Suppressor macrophage treated with lipopolysaccharide for 1 hour (primary cell): ENCODE measurements at regions not wholly inside any gene's neighbourhood (a gene's known extent, or its start where the extent isn't known, plus 50 kb on each side); places are given as distances from the start of the nearest gene placed in this dataset.

Experiments used
- DNase-seq, 3 donors: peaks; one replicate each; pipeline ENCODE4 v3.0.0-alpha.2; 2020 to 2022

DNA sequence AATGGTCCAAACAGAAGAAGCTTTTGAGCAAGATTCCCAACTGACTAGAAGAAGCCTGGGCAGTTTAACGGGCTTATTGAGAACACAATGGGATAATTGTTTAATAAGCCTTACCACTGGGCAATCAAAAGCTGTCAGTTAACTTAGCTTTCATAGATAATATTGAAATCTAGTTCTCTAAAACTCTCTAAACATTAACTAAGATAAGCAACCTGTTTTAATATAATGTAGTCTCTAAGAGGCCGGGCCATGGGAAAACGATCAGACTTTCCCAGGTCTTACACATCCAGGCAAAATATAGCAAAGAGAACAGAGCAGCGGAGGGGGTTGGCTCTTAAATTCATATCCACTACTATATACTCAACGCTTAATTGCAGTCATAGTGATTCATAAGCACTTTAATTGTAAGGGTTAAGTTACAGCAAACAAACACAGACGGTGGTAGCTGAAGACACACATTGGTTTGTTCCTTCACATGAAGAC is 128.0 kb upstream of the FAM83B start:
- DNase-seq: no peak

DNA sequence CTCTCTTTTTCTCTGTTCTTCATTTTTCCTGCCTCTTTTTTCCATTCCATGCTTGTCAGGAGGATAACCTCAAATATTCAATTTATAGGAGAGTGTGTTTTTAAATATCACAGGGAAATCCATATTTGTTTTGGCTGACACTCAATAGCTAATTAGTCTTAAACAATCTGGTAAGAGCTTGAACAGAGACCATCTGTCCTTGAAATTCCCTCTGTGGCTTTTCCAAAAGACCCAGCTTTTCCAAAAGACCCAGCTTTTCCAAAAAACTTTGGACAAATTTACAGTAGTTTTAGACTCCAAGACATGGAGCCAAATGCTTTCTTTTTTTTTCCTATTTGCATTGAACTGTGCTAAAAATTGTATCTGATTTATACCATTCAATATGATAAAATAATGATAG is 127.4 kb upstream of the FAM83B start:
- DNase-seq: no peak

DNA sequence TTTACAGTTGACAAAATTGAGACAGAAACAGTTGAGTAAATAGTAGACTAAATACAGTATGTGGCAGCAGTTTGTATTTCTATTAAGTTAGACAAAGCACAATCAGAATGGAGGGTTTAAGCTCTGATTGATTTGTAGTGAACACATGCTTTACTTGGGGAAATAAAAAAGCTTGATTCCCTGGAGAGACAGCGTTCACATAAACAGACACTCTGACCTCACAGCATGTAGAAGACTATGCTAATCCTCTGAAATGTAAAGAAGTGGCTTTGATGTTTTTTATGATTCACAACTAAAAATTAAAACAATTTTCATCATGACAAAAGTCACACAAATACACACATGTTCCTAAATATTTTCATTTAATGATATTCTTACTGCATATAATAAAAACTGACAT is 126.9 kb upstream of the FAM83B start:
- DNase-seq: no peak

DNA sequence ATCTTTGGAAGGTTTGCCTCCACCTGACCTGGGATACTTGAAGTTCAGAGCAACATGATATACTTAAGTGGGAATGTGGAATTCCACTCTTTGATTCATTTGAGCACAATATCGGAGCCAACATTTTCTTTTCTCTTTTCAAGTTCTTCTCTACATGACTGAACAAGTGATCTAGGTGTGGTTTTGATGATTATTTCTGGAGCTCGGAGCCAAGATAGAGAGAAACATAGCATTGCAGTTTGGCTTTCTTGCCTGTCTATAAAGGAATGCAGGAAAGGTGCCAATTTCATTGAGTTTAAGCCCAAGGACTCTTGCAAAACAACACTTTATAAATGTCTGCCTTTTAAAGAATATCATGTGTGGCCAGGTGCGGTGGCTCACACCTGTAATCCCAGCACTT is 124.2 kb upstream of the FAM83B start:
- DNase-seq: no peak

DNA sequence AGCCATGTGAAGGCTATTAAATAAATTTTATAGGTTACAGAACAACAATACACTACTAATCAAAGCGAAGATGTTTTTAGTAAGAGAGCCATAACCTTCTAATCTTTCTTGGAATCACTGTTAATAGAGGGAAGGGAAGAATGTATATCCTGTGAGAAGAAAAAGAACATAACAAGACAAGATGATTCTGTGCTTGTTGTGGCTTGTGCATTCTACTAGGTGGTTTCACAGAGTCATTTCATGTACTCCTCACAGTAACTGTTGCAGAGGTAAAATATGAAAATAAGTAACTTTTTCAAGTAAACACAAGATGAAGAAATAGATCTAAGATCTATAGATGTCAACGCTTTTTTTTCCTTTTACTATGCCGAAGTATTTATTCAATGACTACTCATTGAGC is 116.9 kb upstream of the FAM83B start:
- no peak for DNase-seq

DNA sequence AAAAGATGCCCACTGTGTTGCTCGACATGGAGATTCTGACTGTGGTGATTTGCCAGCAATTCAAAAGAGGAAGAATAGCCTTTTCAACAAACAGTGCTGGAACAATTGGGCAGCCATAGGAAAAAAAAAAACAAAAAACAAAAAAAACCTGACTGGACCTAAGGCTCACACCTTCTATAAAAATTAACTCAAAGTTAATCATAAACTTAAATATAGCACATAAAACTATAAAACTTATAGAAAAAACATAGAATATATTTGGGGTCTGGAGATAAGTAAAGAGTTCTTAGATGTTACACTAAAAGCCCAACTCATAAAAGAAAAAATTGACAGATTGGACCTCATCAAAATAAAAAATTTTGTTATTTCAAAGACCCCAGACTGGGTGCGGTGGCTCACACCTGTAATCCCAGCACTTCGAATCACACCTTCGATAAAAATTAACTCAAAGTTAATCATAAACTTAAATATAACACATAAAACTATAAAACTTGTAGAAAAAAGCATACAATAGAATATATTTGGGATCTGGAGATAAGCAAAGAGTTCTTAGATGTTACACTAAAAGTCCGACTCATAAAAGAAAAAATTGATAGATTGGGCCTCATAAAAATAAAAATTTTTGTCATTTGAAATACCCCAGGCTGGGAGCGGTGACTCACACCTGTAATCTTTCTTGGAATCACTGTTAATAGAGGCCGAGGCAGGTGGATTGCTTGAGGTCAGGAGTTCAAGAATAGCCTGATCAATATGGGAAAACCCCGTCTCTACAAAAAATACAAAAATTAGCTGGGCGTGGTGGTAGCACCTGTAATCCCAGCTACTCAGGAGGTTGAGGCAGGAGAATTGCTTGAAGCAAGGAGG is 115.6 kb upstream of the FAM83B start:
- no peak for DNase-seq

DNA sequence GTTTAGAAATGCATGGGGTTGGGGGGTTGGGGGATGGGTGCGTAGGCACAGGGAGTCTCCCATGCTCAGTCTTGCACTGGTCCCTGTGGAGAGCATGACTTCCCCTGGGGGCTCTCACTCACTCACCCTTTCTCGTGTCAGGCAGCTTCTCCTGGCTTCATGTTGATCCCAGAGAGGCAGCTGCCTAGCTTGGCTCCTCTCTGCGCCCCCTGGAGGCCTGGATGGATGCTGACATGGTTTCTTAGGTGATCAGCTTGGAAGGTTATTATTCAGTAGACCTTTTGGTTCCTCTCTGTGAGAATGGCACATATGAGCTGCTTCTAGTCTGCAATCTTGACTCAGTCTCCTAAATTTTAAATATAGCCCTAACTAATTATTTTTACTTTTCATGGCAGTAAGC is 109.3 kb upstream of the FAM83B start:
- DNase-seq: no peak

DNA sequence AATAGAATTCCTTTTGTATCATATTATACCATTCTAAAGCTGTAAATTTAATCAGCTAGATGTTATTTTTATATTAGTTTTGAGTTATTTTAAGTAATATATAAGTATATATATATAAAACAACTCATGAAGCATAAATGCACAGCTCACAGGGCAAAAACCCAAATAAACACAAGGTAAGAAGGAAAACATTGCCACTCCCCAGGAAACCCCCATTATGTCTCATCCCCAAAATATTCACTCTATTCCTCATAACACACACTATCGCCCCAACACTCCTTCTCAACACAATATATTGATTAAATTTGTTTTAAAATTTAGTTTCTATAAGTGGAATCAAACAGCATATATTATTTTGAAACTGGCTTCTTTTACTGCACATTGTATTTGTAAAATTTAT is 98.6 kb upstream of the FAM83B start:
- DNase-seq: no peak

DNA sequence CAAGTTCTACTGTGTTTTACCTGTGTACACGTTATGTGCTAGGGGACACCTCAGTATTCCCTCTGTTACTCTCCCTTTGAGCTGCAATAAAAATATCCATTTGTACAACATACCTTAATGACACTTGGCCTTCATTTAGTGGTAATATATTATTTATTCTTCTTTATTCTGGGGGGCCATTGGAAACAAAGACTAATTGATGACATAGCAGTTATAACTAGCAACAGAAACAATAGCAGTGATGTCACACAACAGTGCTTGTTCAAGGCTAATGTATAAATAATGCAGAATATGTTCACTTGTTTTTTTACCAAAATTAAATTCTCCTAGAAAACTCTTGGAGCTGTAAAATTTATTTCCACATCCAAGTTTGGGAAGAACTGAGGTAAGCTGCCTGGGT is 92.2 kb upstream of the FAM83B start:
- no peak for DNase-seq

DNA sequence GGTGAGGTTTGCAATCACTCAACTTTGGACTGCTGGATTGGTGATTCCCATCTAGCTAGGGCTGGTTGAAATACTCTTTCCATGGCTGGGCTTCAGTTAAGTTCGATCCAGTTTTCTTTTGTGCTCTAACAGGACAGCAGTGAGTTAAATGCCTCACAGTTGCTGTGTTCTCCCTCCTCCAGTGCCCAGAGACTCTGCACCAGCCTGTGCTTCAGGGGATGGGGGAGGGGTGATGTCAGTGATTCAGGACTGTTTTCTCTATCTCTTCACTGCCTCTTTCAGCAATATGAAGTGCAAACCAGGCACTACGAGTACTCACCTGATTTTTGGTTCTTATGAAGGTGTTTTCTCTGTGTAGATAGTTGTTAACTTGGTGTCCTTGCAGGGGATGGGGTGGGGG is 88.2 kb upstream of the FAM83B start:
- DNase-seq: no peak

DNA sequence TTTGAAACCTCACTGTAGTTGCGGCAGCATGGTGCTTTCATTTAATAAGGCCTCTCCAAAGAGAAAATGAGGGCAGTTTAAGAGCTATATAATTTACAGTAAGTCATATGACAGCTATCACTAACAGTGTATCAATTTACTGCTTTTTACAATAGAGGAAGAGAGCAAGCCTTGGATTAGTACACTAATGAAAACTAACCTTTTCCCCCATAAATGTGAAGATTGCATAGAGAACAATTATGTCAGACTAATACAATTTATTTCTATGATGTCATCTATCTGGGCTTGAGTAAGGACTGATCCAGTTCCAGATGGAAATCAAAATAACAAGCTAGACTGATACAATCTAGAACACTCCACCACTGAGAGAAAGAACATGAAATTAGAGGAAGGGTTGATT is 78.1 kb upstream of the FAM83B start:
- no peak for DNase-seq

DNA sequence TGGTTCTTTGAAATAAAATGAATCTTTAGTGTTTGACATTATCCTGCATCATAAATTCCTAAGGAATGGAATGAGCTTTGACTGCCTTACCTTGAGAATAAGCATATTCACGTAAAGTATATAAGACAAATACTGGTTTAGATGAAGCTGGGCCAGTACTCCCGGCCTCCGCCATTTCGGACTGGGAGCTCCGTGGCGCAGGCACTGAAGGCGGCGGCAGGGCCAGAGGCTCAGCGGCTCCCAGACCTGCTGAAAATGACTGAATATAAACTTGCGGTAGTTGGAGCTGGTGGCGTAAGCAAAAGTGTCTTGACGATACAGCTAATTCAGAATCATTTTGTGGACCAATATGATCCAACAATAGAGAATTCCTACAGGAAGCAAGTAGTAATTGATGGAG is 76.2 kb upstream of the FAM83B start:
- DNase-seq: no peak

DNA sequence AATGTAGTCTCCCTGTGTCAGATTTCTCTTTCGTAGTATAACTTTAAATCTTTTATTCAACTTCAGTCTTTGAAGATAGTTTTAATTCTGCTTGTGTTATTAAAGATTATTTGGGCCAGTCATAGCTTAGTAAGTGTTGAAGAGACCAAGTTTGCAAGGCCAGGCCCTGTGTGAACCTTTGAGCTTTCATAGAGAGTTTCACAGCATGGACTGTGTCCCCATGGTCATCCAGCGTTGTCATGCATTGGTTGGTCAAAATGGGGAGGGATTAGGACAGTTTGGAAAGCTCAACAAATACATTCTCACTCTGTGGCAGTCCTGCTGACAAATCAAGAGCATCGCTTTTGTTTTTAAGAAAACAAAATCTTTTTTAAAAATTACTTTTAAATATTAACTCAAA is 74.6 kb upstream of the FAM83B start:
- DNase-seq: no peak

DNA sequence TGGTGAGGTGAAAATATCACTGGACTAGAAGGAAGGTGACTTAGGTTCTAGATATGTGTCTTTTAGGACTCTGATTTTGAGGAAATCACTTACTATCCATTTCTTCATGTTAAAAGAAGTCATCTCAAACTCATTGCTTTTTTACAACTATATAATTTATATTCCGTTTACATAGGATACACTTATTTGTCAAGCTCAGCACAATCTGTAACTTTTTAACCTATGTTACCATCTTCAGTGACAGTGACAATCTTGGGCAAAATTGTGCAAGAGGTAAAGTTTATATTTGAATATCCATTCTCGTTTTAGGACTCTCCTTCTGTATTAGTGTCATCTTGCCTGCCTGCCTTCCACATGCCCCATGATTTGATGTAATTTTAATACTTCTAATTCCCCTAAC is 74.0 kb upstream of the FAM83B start:
- no peak for DNase-seq

DNA sequence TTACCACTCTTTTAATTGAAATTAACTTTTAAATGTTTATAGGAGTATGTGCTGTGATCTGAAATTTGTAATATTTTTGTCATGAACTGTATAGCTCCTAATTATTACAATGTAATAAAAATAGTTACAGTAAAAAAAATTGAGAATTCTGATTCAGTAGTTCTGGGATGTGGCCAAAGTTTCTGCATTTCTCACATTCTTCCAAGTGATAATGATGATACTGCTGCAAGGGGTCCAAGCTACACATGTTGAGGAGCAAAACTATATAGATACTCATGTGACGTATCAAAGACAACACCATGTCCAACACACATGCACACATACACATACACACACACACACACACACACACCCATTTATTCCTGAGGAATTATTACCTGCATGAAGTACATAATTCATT is 71.0 kb upstream of the FAM83B start:
- no peak for DNase-seq

DNA sequence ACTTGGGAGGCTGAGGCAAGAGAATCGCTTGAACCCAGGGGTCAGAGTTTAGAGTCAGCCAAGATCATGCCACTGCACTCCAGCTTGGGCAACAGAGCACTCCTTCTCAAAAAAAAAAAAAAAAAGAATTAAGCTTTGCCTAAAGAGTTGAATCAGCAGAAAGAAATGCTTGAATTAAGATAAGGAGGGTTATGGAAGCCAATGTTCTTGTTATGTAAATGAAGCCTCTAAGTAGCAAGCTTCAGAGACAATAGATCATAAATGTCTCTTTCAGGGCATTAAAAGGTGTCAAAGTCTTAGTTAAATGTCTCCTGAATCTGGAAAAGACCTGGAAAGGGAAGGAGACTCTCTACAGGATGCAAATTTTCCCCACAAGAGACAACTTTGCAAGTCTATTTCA is 69.7 kb upstream of the FAM83B start:
- DNase-seq: no peak

DNA sequence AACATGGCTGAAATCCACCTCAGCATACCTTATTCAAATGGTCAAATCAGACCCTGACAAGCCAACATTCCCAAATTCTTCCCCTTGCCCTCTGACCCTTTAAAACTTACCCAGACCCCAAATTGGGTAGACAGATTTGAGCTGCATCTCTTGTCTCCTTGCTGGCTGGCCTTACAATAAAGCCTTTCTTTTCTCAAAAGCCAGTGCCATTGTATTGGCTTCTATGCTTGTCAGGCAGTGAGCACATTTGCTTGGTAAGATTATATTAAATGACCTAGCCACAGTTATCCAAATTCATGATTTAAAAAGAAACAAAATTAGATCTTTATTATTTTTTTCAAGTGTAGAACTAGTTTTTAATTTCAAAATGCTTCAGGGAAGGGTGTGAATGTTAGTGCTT is 67.8 kb upstream of the FAM83B start:
- no peak for DNase-seq

DNA sequence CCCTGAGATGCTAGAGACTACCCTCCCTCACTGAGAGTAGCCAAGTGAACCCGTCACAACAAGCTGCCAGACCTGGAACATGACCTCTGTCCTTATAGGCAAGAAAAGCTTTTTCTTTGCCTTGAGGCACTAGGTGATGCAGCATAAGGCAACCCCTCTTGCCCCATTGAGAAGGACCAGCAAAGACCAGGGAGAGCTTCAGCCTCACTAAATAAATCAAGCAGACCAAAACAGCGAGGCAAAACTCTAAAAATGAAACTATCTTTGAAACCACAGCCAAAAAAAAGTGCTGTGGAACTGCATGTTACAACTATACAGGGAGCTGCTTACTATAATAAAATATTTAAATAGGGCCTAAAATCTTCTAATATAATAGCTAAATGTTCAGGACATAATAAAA is 62.6 kb upstream of the FAM83B start:
- no peak for DNase-seq

DNA sequence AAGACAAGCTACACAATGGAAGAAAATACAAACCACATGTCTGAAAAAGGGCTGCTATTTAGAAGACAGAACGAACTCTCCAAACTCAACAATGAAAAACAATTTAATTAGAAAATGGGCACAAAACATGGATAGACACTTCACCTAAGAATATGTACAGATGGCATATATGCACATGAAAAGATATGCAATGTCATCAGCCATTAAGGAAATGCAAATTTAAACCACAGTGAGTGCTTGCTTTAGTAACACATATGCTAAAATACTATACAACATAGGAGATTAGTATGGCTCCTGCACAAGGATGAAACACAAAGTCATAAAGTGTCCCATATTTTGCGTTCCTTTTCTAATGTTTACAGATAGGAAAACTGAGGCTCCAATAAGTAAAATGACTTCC is 60.4 kb upstream of the FAM83B start:
- no peak for DNase-seq

DNA sequence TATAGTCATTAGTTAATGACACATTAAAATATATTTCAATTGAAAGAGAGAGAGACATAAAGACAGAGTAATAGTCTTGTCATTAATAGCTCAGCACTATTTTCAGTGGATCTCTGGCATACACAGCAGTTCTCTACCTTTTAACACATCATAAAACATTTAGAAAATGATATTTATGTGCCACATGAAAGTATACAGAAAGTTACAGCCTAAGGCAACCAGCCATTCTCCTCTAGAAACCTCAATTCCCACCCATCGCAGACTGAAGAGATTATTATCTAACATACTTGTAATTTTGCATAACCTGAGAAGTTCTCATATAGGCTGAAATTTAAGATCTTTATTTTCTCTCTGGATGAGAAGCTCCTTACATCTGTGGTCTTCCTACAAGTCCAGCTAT is 58.7 kb upstream of the FAM83B start:
- no peak for DNase-seq
